SK-N-SH (cell line): ENCODE measurements at regions not wholly inside any gene's neighbourhood (a gene's known extent, or its start where the extent isn't known, plus 50 kb on each side); places are given as distances from the start of the nearest gene placed in this dataset.

ENCODE experiments used
- CTCF ChIP-seq: fragments of 200-600 bp; sonication (generic); IDR thresholded peaks from 2 replicates; pipeline ENCODE4 v1.6.1; 2017; ENCODE audit warnings: antibody characterized with exemption, mild to moderate bottlenecking, moderate library complexity
- RAD21 ChIP-seq: IDR thresholded peaks from 2 replicates; pipeline ENCODE4 v1.6.1; 2012; ENCODE audit warnings: mild to moderate bottlenecking, low read length
- TAF1 ChIP-seq: IDR thresholded peaks from 2 replicates; pipeline ENCODE4 v1.6.1; 2012; ENCODE audit warnings: low read depth, mild to moderate bottlenecking, low read length, moderate library complexity, borderline replicate concordance

- TF ChIP-seq TAF1, result no peak
- no peak for TF ChIP-seq CTCF
- no peak for TF ChIP-seq RAD21
Observed at GRCh38 chr9:12155401-12156134, 537.6 kb upstream of the TYRP1 start.
